ENCODE measurements at regions not wholly inside any gene's neighbourhood (a gene's known extent, or its start where the extent isn't known, plus 50 kb on each side); places are given as distances from the start of the nearest gene placed in this dataset.
"Not testable (repeated sequence)": the region's sequence is repeated elsewhere in the genome, so short reads cannot be mapped to it uniquely, and the experiment has no call there.

GRCh38 chr6:104676679-104677078 is 183.0 kb downstream of the HACE1 start:
- not testable (repeated sequence) for DNase-seq (ENCODE audit: low spot score)

DNA sequence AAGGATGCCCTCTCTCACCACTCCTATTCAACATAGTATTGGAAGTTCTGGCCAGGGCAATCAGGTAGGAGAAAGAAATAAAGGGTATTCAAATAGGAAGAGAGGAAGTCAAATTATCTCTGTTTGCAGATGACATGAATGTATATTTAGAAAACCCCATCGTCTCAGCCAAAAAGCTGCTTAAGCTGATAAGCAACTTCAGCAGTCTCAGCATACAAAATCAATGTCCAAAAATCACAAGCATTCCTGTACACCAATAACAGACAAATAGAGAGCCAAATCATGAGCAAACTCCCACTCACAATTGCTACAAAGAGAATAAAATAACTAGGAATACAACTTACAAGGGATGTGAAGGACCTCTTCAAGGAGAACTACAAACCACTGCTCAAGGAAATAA is 184.6 kb downstream of the HACE1 start:
- not testable (repeated sequence) for DNase-seq (ENCODE audit: low spot score)

DNA sequence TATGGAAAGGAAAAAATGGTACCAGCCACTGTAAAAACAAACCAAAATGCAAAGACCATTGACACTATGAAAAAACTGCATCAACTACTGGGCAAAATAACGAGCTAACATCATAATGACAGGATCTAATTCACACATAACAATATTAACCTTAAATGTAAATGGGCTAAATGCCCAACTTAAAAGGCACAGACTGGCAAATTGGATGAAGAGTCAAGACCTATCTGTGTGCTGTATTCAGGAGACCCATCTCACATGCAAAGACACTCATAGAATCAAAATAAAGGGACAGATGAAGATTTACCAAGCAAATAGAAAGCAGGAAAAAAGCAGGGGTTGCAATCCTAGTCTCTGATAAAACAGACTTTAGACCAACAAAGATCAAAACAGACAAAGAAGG is 186.6 kb downstream of the HACE1 start:
- DNase-seq (ENCODE audit: low spot score) = not testable (repeated sequence)

DNA sequence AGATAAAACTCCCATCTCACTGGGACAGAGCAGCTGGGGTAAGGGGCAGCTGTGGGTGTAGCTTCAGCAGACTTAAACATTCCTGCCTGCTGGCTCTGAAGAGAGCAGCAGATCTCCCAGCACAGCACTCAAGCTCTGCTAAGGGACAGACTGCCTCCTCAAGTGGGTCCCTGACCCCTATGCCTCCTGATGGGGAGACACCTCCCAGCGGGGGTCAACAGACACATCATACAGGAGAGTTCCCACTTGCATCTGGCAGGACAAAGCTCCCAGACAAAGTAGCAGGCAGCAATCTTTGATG is 188.2 kb downstream of the HACE1 start:
- DNase-seq (ENCODE audit: low spot score) = not testable (repeated sequence)

DNA sequence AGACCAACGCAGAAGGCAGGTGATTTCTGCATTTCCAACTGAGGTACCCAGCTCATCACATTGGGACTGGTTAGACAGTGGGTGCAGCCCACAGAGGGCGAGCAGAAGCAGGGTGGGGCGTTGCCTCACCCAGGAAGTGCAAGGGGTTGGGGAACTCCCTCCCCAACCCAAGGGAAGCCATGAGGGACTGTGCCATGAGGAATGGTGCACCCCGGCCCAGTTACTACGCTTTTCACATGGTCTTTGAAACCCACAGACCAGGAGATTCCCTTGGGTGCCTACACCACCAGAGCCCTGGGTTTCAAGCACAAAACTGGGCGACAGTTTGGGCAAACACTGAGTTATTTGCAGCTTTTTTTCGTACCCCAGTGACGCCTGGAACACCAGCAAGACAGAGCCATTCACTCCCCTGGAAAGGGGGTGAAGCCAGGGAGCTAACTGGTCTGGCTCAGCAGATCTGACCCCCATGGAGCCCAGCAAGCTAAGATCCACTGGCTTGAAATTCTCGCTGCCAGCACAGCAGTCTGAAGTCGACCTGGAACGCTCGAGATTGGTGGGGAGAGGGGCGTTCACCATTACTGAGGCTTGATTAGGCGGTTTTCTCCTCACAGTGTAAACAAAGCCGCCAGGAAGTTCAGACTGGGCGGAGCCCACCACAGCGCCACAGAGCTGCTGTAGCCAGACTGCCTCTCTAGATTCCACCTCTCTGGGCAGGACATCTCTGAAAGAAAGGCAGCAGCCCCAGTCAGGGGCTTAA is 188.7 kb downstream of the HACE1 start:
- not testable (repeated sequence) for DNase-seq (ENCODE audit: low spot score)

DNA sequence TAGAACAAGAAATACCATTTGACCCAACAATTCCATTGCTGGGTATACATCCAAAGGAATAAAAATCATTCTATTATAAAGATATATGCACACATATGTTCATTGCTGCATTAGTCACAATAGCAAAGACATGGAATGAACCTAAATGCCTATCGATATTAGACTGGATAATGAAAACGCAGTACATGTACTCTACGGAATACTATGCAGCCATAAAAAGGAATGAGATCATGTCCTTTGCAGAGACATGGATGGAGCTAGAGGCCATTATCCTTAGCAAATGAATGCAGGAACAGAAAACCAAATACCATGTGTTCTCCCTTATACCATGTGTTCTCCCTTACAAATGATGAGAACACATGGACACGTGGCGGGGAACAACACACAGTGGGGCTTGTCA is 190.2 kb downstream of the HACE1 start:
- DNase-seq (ENCODE audit: low spot score) = no peak

- DNase-seq (ENCODE audit: low spot score) = no peak
Observed at GRCh38 chr6:104656235-104656634, 203.5 kb downstream of the HACE1 start.

GRCh38 chr6:104653781-104654180 is 205.9 kb downstream of the HACE1 start:
- DNase-seq (ENCODE audit: low spot score) = no peak

GRCh38 chr6:104648347-104648746 is 211.4 kb downstream of the HACE1 start:
- DNase-seq (ENCODE audit: low spot score) = no peak

DNA sequence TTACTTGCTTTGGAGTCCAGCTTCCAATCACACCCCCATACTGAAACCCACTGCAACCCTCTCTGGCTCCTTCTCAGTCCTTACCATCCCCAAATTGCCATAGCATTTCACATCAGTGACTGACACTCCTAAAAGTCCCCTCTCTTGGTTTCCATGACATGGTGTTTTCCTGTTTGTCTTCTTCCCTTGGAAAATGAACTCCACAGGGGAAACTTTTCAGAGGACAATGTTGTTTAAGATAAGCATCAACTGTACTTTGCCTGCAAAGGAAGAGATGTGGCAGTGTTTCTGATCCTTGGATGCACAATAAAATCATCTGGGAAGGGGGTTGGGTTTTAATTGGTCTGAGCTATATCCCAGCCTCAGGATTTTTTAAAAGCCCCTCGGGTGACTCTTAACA is 214.9 kb downstream of the HACE1 start:
- DNase-seq (ENCODE audit: low spot score) = no peak

GRCh38 chr6:104642871-104643270 is 216.8 kb downstream of the HACE1 start:
- no peak for DNase-seq (ENCODE audit: low spot score)

DNA sequence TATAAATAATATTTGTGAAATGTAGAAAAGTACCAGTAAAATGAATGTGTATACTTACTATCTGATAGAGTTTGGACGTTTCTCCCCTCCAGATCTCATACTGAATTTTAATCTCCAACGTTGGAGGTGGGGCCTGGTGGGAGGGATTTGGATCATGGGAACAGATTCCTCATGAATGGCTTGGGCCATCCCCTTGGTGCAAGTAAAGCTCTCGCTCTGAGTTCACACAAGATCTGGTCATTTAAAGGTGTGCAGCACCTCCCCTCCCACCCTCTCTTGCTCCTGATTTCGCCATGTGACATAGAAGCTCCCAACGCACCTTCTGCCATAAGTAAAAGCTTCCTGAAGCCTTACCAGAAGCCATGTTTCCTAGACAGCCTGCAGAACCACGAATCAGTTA is 219.0 kb downstream of the HACE1 start:
- no peak for DNase-seq (ENCODE audit: low spot score)

DNA sequence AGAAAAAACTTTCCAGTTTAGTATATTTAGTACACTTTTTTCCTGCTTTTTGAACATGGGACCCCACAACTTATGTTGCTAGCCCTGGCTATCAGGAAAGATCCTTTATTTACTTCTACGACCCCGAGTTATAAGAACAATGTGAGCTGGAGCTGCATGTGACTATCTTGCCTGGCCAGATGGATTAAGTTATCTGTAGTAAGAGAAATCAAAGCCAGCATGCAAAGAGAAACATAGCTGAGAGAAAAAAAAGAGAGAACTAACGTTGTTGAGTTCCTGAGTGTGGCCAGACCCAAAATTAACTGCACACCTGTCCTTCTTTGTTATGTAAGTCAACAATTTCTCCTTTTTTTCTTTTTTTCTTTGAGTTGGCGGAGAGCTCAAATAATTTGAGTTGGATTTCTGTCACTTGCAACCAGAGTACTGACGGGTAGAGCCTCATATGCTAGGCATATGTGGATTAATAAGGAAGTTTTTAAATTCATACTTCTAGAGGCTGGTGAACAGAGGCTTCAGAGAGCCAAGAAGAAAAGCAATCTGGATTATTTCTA is 219.5 kb downstream of the HACE1 start:
- no peak for DNase-seq (ENCODE audit: low spot score)

DNA sequence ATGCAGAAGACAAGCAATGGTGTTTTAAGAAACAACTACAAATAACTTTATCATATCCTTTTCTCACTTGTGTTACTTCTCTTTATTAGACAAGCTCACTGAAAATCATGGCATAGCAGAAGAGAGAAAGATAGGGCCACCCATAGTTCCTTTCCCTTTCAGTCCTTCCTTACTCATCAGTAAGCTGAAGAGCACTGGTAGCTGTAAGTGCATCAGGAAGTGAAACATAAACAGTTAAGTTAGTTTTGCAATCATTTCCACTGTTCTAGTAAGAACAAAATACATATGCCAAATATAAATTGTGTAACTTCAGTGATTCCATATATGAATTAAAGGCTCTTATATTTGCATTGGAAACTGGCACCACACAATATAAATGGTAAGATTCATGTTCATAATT is 220.1 kb downstream of the HACE1 start:
- DNase-seq (ENCODE audit: low spot score) = no peak

DNA sequence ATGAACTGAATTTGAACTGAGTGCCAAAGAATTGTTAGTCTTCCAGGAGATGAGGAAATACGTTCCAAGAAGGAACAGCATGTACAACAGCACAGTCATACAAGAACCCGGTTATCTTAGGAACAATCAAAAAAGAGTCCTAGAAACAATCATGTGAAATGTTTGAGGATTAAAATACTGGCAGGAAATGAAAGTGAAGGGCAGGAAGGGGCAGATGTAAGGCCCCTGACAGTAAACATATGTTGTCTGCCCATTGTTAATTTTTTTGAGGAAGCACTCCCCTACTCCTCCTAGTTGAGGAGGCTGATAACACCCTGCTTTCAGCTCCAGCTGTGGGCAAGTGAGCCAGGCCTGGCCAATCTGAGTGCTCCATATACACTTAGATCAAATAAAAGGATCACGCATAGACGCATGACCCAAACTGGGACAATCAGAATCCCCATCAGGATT is 220.9 kb downstream of the HACE1 start:
- DNase-seq (ENCODE audit: low spot score) = no peak

DNA sequence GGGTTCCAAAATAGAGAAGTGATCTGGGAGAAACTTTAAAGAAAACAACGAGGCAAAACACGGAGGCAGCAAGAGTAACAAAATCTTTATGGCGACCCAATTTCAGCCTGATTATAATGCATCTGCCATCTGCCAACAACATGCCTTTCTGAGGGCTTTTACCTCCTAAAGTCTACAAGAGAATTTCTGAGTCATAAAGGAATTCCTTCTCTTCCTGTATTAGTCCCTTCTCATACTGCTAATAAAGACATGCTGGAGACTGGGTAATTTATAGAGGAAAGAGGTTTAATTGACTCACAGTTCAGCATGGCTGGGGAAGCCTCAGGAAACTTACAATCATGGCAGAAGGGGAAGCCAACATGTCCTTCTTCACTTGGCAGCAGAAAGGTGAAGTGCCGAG is 226.6 kb downstream of the HACE1 start:
- no peak for DNase-seq (ENCODE audit: low spot score)

DNA sequence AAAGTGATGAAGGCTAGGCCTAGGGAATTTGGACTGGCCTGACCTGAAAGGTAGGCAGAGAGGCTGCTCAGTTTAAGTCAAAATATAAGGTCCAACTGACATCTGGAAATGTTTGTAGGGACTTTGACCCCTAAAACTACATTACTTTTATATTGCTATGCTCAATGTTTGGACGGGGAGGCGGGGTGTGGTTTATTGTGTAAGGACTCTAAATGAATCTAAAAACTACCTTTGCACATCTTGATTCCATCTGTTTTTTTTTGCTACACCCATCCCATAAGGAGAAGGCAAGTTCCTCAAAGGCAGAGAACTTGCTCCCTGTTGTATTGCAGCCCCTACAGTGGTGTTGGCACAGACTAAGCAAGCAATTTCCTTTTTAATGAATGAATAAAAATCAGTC is 227.1 kb downstream of the HACE1 start:
- DNase-seq (ENCODE audit: low spot score) = no peak

DNA sequence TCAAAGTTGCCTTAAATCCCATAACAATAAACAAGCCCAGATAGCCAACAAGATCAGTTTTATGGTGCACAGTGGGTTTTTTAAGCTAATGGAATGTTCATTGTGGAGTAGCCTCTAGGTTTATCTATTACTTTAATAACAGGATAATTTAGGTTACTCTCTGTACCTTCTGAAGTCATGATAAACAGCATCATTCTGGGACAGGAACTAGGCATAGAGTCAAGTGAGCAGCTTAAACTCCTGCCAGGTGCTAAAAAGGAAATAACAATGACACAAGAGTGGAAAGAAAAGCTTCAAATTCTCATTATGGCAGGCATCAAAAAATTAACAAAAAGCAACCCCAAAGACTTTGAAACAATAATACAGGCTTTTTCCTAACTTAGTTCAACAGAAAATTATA is 228.8 kb downstream of the HACE1 start:
- no peak for DNase-seq (ENCODE audit: low spot score)

DNA sequence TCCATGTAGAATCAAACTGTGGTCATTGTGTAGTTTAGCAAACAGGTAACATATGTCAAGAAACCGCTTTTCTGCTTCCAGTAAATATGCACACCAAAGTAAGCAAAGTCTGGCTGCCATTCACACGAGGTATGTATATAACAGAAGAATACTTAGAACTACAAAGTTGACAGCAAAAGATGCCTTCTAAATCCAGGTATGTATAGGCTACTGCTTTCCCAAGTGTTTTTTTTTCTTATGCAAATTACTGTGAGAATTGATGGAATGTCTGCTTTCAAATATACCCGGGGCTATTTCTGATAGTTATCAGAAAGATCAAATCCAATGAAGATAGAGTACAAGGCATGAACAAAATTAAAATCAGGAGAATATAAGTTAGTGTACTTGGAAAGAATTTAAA is 229.2 kb downstream of the HACE1 start:
- DNase-seq (ENCODE audit: low spot score) = no peak

DNA sequence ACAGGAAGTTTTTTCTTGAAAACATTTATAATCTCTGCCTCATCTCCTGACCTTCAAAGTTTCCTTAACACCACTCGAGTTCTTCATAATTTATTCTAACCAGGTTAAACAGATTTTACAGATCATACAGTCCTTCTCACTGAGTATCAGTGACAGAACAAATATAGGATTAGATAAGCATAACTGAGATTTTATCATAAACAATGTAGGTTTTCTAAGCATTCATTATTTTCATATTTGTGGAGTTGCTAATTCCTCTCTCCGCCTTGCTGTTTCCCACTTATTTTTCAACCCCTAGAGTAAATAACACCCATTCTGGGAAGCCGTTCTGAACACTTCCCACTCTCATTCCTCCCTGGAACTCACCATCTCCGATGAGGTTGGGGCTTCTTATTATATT is 229.9 kb downstream of the HACE1 start:
- no peak for DNase-seq (ENCODE audit: low spot score)

DNA sequence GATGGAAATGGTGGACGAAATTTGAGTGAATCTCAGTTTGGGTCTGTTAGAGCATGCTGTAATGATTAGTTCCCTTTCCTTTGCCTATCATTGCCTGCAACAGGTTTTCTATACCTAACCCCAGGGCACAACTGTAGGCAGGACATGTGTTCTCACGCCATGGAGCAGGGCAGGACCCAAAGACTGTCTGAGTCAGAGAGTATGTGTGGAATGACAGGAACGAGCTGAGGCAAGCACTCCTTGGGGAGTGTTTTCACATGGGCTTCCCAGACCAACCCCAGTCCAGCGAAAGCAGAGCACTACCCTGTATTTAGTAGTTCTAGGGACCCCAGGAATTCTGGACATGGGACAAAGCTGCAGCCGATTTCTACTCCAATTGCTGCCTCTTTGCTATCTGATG is 234.2 kb downstream of the HACE1 start:
- no peak for DNase-seq (ENCODE audit: low spot score)

DNA sequence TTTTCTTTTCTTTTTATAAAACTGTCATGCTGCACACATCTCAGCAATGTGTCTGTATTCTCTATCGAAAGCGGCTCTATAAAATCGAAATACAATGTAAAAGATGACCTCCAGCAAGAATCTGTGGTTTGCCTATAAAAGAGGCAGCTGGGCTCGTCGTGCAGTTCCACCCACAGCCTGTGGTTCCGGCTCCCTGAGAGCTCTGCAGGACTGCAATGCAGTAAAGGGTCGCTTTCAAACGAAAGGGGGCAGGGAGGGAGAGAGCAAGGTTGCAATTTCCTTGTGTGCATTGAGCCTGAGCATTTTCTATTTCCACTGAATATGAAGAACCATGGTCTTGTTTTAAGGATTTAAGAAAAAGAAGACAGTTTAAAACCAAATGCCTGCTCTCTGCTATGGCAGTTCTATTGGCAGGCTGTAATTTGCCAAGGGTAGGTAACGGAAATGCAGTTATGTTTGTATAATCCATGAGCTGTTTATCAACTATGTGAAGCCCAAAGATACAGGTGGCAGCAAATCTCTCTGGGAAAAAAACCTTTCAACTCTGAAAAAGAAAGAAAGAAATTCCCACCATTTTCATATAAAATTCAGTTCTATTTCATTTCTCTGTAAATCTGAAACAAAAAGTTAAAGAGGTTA is 236.5 kb downstream of the HACE1 start:
- DNase-seq (ENCODE audit: low spot score) = peak; percentile 15

DNA sequence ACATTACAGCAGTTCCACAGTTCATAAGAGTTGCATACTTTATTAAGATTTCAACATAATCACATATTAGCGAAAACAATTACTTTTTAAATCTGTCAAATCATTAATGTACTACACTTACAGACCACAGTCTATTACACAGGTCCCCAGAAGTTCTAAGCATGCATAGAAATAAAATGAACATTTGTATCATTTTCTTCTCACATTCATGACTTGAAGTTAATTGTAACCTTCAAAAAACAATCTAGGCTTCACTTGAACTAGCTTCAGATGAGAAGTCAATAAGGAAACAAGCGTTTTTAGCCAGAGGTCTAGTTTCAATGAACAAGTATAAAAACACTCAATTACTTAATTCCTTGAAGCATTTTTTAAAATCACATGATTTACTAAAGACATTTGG is 238.3 kb downstream of the HACE1 start:
- no peak for DNase-seq (ENCODE audit: low spot score)

DNA sequence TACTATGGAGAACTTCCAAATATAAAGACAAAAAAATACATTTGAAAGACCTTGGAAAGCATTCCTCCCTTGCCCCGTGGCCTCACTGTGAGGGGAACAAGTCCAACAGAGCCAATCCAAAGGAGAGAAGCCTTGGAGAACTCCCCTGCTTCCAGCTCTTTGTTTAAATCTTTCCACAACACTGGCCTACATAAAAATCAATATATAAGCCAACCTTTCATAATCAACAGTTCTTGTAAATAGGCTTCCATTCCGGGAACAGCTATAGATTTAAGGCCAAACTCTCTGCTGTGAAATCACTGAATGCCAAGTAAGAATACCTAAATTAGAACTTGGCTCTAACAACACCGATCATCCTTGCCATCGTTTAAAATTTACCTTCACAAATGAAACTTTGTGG is 242.1 kb downstream of the HACE1 start:
- DNase-seq (ENCODE audit: low spot score) = no peak

Data from RKO (cell line).